Liver (tissue), 8 donors: ENCODE measurements at regions not wholly inside any gene's neighbourhood (a gene's known extent, or its start where the extent isn't known, plus 50 kb on each side); places are given as distances from the start of the nearest gene placed in this dataset.

Experiments
- DNase-seq: peaks from one replicate; pipeline ENCODE4 v3.0.0-alpha.2; 2017; ENCODE audit warnings: low spot score
- H3K27ac ChIP-seq, 2 donors: one replicate each; pipeline ENCODE4 v1.7.0; 2013; ENCODE audit warnings: inconsistent platforms in 2 of 2, low read length in 2 of 2, control low read depth in 1 of 2, low read depth in 1 of 2, mild to moderate bottlenecking in 1 of 2
- H3K27me3 ChIP-seq, 4 donors: one replicate each; pipeline versions ENCODE4 v1.6.1 to v1.7.0; 2013; ENCODE audit warnings: low read length in 3 of 4, inconsistent platforms in 1 of 4, mild to moderate bottlenecking in 1 of 4, moderate library complexity in 1 of 4; ENCODE audit not compliant: control insufficient read depth in 4 of 4, insufficient read depth in 4 of 4
- H3K36me3 ChIP-seq, 4 donors: one replicate each; pipeline versions ENCODE4 v1.6.1 to v1.7.0; 2013; ENCODE audit warnings: low read length in 3 of 4, mild to moderate bottlenecking in 3 of 4, low read depth in 1 of 4, moderate library complexity in 1 of 4; ENCODE audit not compliant: control insufficient read depth in 4 of 4, insufficient read depth in 3 of 4
- H3K4me1 ChIP-seq, 4 donors: one replicate each; pipeline versions ENCODE4 v1.6.1 to v1.7.0; 2013; ENCODE audit warnings: low read length in 3 of 4, mild to moderate bottlenecking in 3 of 4, moderate library complexity in 1 of 4; ENCODE audit not compliant: control insufficient read depth in 4 of 4, insufficient read depth in 4 of 4
- H3K4me3 ChIP-seq, 3 donors: one replicate each; pipeline versions ENCODE4 v1.6.1 to v1.7.0; 2013; ENCODE audit warnings: low read length in 3 of 3, control low read depth in 1 of 3, low read depth in 1 of 3, mild to moderate bottlenecking in 1 of 3
- H3K9ac ChIP-seq, 2 donors: one replicate each; pipeline ENCODE4 v1.7.0; 2013; ENCODE audit warnings: low read length in 2 of 2, mild to moderate bottlenecking in 2 of 2, moderate library complexity in 2 of 2, control low read depth in 1 of 2, low read depth in 1 of 2
- H3K9me3 ChIP-seq, 4 donors: one replicate each; pipeline versions ENCODE4 v1.6.1 to v1.7.0; 2013; ENCODE audit warnings: low read length in 3 of 4; ENCODE audit not compliant: control insufficient read depth in 4 of 4
- ATF3 ChIP-seq: IDR thresholded peaks from 2 replicates; pipeline ENCODE4 v1.6.1; 2016; ENCODE audit warnings: antibody characterized with exemption
- CTCF ChIP-seq: fragments of 150-350 bp; IDR thresholded peaks from 2 replicates; pipeline ENCODE4 v1.5.1; 2017; ENCODE audit warnings: improper control_type of control experiment, low read depth, low read length; ENCODE audit not compliant: missing input control
- FOXA2 ChIP-seq: IDR thresholded peaks from 2 replicates; pipeline ENCODE4 v1.6.1; 2016; ENCODE audit warnings: antibody characterized with exemption
- GABPA ChIP-seq, 2 donors: IDR thresholded peaks in 1 of 2; conservative IDR thresholded peaks in 1 of 2; 2 replicates each; pipeline ENCODE4 v1.6.1; 2016; ENCODE audit warnings: antibody characterized with exemption in 2 of 2, mild to moderate bottlenecking in 1 of 2, moderate library complexity in 1 of 2
- HNF4G ChIP-seq: IDR thresholded peaks from 2 replicates; pipeline ENCODE4 v1.6.1; 2016; ENCODE audit warnings: antibody characterized with exemption
- JUND ChIP-seq, 2 donors: IDR thresholded peaks; 2 replicates each; pipeline ENCODE4 v1.6.1; 2016; ENCODE audit warnings: antibody characterized with exemption in 2 of 2
- NR2F2 ChIP-seq: IDR thresholded peaks from 2 replicates; pipeline ENCODE4 v1.6.1; 2016; ENCODE audit warnings: antibody characterized with exemption
- RAD21 ChIP-seq, 2 donors: IDR thresholded peaks; 2 replicates each; pipeline ENCODE4 v1.6.1; 2016; ENCODE audit warnings: antibody characterized with exemption in 2 of 2, mild to moderate bottlenecking in 2 of 2
- REST ChIP-seq: IDR thresholded peaks from 2 replicates; pipeline ENCODE4 v1.6.1; 2016; ENCODE audit warnings: antibody characterized with exemption, mild to moderate bottlenecking
- RXRA ChIP-seq, 2 donors: IDR thresholded peaks; 2 replicates each; pipeline ENCODE4 v1.6.1; 2017 to 2018; ENCODE audit warnings: antibody characterized with exemption in 2 of 2, mild to moderate bottlenecking in 1 of 2
- YY1 ChIP-seq: IDR thresholded peaks from 2 replicates; pipeline ENCODE4 v1.6.1; 2016; ENCODE audit warnings: antibody characterized with exemption, mild to moderate bottlenecking
- ZBTB33 ChIP-seq: IDR thresholded peaks from 2 replicates; pipeline ENCODE4 v1.6.1; 2016; ENCODE audit warnings: antibody characterized with exemption
- WGBS: extraction: QIAGEN DNeasy Blood & Tissue Kit; methylation state at CpG from one replicate; pipeline ENCODE4 v1.1.7; 2013; 5-methylcytosine and 5-hydroxymethylcytosine counted together
- donor health status: healthy.
- donor health status: healthy.
- donor health status: healthy.
- donor health status: healthy.
- donor health status: healthy.

- Histone ChIP-seq H3K4me1 (no peaks in the 10 kb centered on the region), H3K9ac (no peak overlapping the region), H3K9me3 (no peaks in the 10 kb centered on the region), H3K36me3 (no peaks in the 10 kb centered on the region), H3K27me3 (no peaks in the 10 kb centered on the region), H3K27ac (no peak overlapping the region), H3K4me3 (no peak overlapping the region)
- TF ChIP-seq YY1: no peak
- TF ChIP-seq FOXA2: no peak
- no peak for TF ChIP-seq NR2F2
- WGBS: 89% methylated on average over 8 of the region's 8 CpGs
- peak; percentile 20 for DNase-seq
These were observed 103.4 kb upstream of the FRMD1 start for GRCh38 chr6:168182366-168182765.

GRCh38 chr6:168181876-168182275 lies 102.9 kb upstream of the FRMD1 start:
- Histone ChIP-seq H3K4me1 (no peaks in the 10 kb centered on the region), H3K27ac (no peak overlapping the region), H3K27me3 (no peaks in the 10 kb centered on the region), H3K36me3 (no peaks in the 10 kb centered on the region), H3K9ac (no peak overlapping the region), H3K4me3 (no peak overlapping the region), H3K9me3 (no peaks in the 10 kb centered on the region)
- DNase-seq: peak; percentile 16
- no peak for TF ChIP-seq ZBTB33
- TF ChIP-seq REST: no peak
- no peak for TF ChIP-seq HNF4G
- no peak for TF ChIP-seq ATF3
- TF ChIP-seq CTCF: no peak
- TF ChIP-seq GABPA (IDR thresholded peaks at IDR 0.05 in 1 of 2, conservative IDR thresholded peaks at IDR 0.05 in 1 of 2): no peak
- TF ChIP-seq JUND (IDR thresholded peaks at IDR 0.05): no peak
- TF ChIP-seq RXRA (IDR thresholded peaks at IDR 0.05): no peak
- TF ChIP-seq RAD21 (IDR thresholded peaks at IDR 0.05): no peak
- WGBS: 90% methylated on average over 11 of the region's 11 CpGs
